Neural crest cell (in vitro differentiated cells): ENCODE measurements at regions not wholly inside any gene's neighbourhood (a gene's known extent, or its start where the extent isn't known, plus 50 kb on each side); places are given as distances from the start of the nearest gene placed in this dataset.
A peak's percentile ranks its signal among the peaks of the same experiment; 100 is the strongest.

Experiments
- DNase-seq: peaks from one replicate; pipeline ENCODE4 v3.0.0; 2021; ENCODE audit warnings: low read depth, mixed read lengths, low spot score
- H3K27ac Mint-ChIP-seq: one replicate; pipeline ENCODE4 v1.8.0; 2021; ENCODE audit warnings: mild to moderate bottlenecking, mixed read lengths; ENCODE audit not compliant: unreplicated experiment
- H3K27me3 Mint-ChIP-seq: 2 replicates; pipeline ENCODE4 v1.8.0; 2021; ENCODE audit warnings: low read depth, mild to moderate bottlenecking, mixed read lengths
- H3K36me3 Mint-ChIP-seq: 2 replicates; pipeline ENCODE4 v1.8.0; 2021; ENCODE audit warnings: low read depth, mild to moderate bottlenecking, mixed read lengths
- H3K4me1 Mint-ChIP-seq: 2 replicates; pipeline ENCODE4 v1.8.0; 2021; ENCODE audit warnings: mixed read lengths
- H3K4me3 Mint-ChIP-seq: one replicate; pipeline ENCODE4 v1.8.0; 2021; ENCODE audit warnings: mild to moderate bottlenecking, mixed read lengths
- H3K9me3 Mint-ChIP-seq: 2 replicates; pipeline ENCODE4 v1.8.0; 2021; ENCODE audit warnings: mixed read lengths
- TF ChIP-seq, protein P1 (sequence below): fragments of 200-600 bp; sonication (generic); conservative IDR thresholded peaks from 2 replicates; pipeline ENCODE4 v1.5.0; 2021; ENCODE audit warnings: antibody characterized with exemption, mild to moderate bottlenecking

DNA sequence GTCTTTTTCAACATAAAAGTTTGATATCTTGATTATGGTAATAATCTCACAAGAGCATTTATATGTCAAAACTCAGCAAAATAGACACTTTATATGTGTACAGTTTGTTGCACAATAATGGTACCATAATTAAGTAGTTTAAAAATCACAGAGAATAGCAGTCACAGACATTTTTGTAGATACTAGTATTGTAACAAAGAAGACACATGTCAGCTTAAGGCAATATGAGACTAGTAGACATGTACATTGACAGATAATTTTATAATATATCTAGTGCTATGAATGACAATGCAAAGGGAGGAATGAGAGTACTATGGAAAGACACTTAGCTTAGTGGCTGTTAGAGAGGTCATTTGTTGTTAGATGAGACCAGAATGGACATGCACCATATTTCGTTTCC lies 1490.6 kb upstream of the CDH6 start:
- H3K27me3 Mint-ChIP-seq = no peaks in the 10 kb centered on the region
- DNase-seq = no peak
- no peaks in the 10 kb centered on the region for H3K9me3 Mint-ChIP-seq
- H3K36me3 Mint-ChIP-seq = no peaks in the 10 kb centered on the region
- no peaks in the 10 kb centered on the region for H3K4me1 Mint-ChIP-seq
- no peak overlapping the region for H3K27ac Mint-ChIP-seq
- TF ChIP-seq, protein P1, sequence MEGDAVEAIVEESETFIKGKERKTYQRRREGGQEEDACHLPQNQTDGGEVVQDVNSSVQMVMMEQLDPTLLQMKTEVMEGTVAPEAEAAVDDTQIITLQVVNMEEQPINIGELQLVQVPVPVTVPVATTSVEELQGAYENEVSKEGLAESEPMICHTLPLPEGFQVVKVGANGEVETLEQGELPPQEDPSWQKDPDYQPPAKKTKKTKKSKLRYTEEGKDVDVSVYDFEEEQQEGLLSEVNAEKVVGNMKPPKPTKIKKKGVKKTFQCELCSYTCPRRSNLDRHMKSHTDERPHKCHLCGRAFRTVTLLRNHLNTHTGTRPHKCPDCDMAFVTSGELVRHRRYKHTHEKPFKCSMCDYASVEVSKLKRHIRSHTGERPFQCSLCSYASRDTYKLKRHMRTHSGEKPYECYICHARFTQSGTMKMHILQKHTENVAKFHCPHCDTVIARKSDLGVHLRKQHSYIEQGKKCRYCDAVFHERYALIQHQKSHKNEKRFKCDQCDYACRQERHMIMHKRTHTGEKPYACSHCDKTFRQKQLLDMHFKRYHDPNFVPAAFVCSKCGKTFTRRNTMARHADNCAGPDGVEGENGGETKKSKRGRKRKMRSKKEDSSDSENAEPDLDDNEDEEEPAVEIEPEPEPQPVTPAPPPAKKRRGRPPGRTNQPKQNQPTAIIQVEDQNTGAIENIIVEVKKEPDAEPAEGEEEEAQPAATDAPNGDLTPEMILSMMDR = no peak
- H3K4me3 Mint-ChIP-seq = no peak overlapping the region

DNA sequence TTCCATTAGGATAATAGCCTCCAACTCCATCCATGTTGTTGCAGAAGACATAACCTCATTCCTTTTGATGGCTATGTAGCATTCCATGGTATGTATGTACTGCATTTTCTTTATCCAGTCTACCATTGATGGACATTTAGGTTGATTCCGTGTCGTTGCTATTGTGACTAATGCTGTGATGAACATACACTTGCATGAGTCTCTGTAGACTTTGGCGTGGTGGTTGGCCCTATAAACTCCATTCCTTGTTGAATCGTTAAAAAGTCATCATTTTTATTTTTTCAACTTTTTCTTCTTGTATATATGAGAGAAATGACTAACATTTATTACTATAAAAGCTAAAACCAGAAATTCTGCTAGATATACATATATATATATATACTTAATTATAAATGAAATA lies 1491.9 kb upstream of the CDH6 start:
- TF ChIP-seq, protein P1 = no peak
- Mint-ChIP-seq H3K27ac (no peak overlapping the region), H3K36me3 (no peaks in the 10 kb centered on the region), H3K4me1 (no peaks in the 10 kb centered on the region), H3K4me3 (no peak overlapping the region), H3K9me3 (no peaks in the 10 kb centered on the region), H3K27me3 (no peaks in the 10 kb centered on the region)
- no peak for DNase-seq

DNA sequence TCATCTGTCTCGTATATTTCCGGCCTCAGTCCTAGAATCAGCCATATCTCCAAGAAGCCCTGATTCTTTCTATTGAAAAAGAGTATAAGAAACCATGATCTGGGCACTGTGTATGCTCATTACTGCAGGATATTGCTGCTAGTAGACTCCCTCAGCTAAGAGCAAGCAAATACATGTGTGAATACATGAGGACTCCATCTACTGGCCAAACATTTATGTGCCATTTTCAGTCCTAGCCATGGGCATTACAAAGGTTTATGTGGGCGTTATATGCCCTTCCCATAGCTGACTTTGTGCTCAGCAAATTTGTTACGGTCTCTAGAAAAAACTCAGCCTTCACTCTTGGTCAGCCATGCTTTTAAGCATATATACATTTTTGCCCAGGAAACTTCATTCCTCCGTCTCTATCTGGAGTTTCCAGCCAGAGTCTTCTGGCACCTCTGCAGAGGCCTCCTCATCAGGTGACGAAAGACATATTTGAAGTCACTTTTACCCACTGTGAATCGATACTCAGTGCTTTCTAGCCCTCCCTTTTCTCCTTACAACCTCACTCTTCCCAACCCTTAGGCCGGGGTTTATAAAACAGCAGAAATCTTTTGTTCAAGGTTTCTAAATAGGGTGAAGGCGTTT lies 1495.6 kb upstream of the CDH6 start:
- H3K4me1 Mint-ChIP-seq = no peaks in the 10 kb centered on the region
- TF ChIP-seq, protein P1 = peak; percentile 56
- no peak overlapping the region for H3K27ac Mint-ChIP-seq
- DNase-seq = no peak
- H3K27me3 Mint-ChIP-seq = no peaks in the 10 kb centered on the region
- no peak overlapping the region for H3K4me3 Mint-ChIP-seq
- no peaks in the 10 kb centered on the region for H3K36me3 Mint-ChIP-seq
- H3K9me3 Mint-ChIP-seq = no peaks in the 10 kb centered on the region

DNA sequence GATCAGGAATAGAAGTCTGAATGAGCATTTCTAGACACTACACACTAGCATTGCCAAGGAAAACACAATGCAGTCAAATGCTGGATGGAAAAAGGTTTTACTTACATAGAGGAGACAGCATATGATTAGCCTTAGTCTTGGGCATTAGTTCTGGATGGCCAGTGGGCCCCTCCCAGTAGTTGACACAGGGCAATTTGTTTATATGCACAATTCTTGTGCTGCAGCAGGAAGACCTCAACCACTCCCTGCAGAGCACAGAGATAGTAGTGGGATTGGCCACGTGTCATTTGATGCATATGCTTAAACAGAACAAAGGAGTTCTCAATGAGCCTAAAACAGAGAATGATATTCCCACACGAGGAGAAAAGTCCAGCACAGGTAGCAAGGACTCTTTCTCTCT lies 1496.2 kb upstream of the CDH6 start:
- TF ChIP-seq, protein P1 = no peak
- no peak overlapping the region for H3K27ac Mint-ChIP-seq
- H3K27me3 Mint-ChIP-seq = no peaks in the 10 kb centered on the region
- no peaks in the 10 kb centered on the region for H3K9me3 Mint-ChIP-seq
- DNase-seq = no peak
- no peak overlapping the region for H3K4me3 Mint-ChIP-seq
- H3K4me1 Mint-ChIP-seq = no peaks in the 10 kb centered on the region
- no peaks in the 10 kb centered on the region for H3K36me3 Mint-ChIP-seq

DNA sequence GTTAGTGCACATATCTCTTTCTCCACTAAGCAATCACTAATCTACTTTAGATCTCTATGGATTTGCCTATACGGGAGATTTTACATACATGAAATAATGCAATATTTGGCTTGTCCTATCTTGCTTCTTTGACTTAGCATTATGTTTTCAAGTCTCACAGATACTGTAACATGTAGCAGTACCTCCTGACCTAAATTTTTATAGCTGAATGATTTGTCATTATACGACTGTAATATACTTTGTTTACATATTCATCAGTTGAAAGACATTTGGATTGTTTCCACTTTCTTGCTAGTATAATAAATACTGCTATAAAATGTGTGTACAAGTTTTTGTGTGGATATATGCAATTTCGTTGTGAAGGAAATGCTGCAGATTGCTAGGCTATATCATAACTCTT lies 1520.8 kb upstream of the CDH6 start:
- no peak overlapping the region for H3K4me3 Mint-ChIP-seq
- peaks cover 4% of the 10 kb centered on the region for H3K36me3 Mint-ChIP-seq
- H3K27me3 Mint-ChIP-seq = no peaks in the 10 kb centered on the region
- TF ChIP-seq, protein P1 = no peak
- peaks cover 9% of the 10 kb centered on the region for H3K9me3 Mint-ChIP-seq
- no peak for DNase-seq
- H3K27ac Mint-ChIP-seq = no peak overlapping the region
- no peaks in the 10 kb centered on the region for H3K4me1 Mint-ChIP-seq
